Right lobe of liver (tissue), 6 donors: ENCODE measurements at regions not wholly inside any gene's neighbourhood (a gene's known extent, or its start where the extent isn't known, plus 50 kb on each side); places are given as distances from the start of the nearest gene placed in this dataset.

Source experiments
- ATAC-seq, 4 donors: fragments of 200-7000 bp; cut with Tn5 transposase; one replicate each; pipeline ENCODE4 v1.9.1; 2020; ENCODE audit warnings: mild to moderate bottlenecking in 4 of 4, moderate library complexity in 4 of 4
- DNase-seq, 3 donors: peaks; one replicate each; pipeline ENCODE4 v3.0.0-alpha.2; 2020
- H3K27ac ChIP-seq, 3 donors: fragments of 200-600 bp; one replicate each; pipeline ENCODE4 v1.8.0; 2022
- H3K27me3 ChIP-seq, 2 donors: fragments of 200-600 bp; one replicate each; pipeline ENCODE4 v1.8.0; 2022
- H3K36me3 ChIP-seq, 4 donors: fragments of 200-600 bp; sonication (generic) in 1 of 4; one replicate each; pipeline versions ENCODE4 v1.5.1 to v1.8.0; 2017 to 2022; ENCODE audit warnings: control low read depth in 1 of 4
- H3K4me1 ChIP-seq, 4 donors: fragments of 200-600 bp; sonication (generic) in 1 of 4; one replicate each; pipeline versions ENCODE4 v1.5.1 to v1.8.0; 2017 to 2022; ENCODE audit warnings: control low read depth in 1 of 4
- H3K4me3 ChIP-seq, 3 donors: fragments of 200-600 bp; one replicate each; pipeline ENCODE4 v1.8.0; 2022
- H3K9me3 ChIP-seq, 4 donors: fragments of 200-600 bp; sonication (generic) in 1 of 4; one replicate each; pipeline versions ENCODE4 v1.5.1 to v1.8.0; 2017 to 2022; ENCODE audit warnings: control low read depth in 1 of 4
- CTCF ChIP-seq, 4 donors: fragments of 200-600 bp in 3 of 4; fragments of 450-650 bp in 1 of 4; IDR thresholded peaks; one replicate each; pipeline versions ENCODE4 v1.5.1 to v1.8.0; 2016 to 2022; ENCODE audit warnings: antibody characterized with exemption in 4 of 4, mild to moderate bottlenecking in 2 of 4
- POLR2A ChIP-seq: fragments of 450-650 bp; IDR thresholded peaks from one replicate; pipeline ENCODE4 v1.6.1; 2017; ENCODE audit warnings: antibody characterized with exemption, mild to moderate bottlenecking
- WGBS: methylation state at CpG from one replicate; pipeline ENCODE4 v1.1.6; 2018; ENCODE audit warnings: low coverage, low lambda C conversion rate; ENCODE audit not compliant: insufficient coverage; ENCODE audit errors: missing lambda C conversion rate; 5-methylcytosine and 5-hydroxymethylcytosine counted together
- intact Hi-C, 2 donors: fragments of 100-400 bp; cut with DNase I; formaldehyde crosslinking; loops; one replicate each; pipeline versions ENCODE4 v1.11.2 to v1.14.1; 2022
- donor health status: DM: no; HTN: yes; CAD: no.
- donor health status: DM: no; HTN: no; CAD: no.
- donor health status: DM: no; HTN: no; CAD: no.
- donor health status: DM: no; HTN: yes; CAD: no.
- donor health status: DM: no; HTN: yes; CAD: no.

- no peak for TF ChIP-seq POLR2A
- no peak for TF ChIP-seq CTCF (IDR thresholded peaks at IDR 0.05)
- no peaks in the 10 kb centered on the region for H3K9me3 ChIP-seq
- 71% methylated on average over 3 of the region's 10 CpGs for WGBS
- ATAC-seq (peak in 1 of 4 donors; percentile 23), DNase-seq (peak in 2 of 3 donors; percentile 6 to 40)
- intact Hi-C loops: loop anchor here in 1 of 2 donors (10.0 kb wide), 1 partner anchor 124 kb away; no protein-coding TSS in a partner anchor
- no peak overlapping the region for H3K4me3 ChIP-seq
- H3K4me1 ChIP-seq: no peaks in the 10 kb centered on the region
- H3K27me3 ChIP-seq: no peaks in the 10 kb centered on the region
- H3K36me3 ChIP-seq: no peaks in the 10 kb centered on the region
- H3K27ac ChIP-seq: no peak overlapping the region
These were observed 115.7 kb upstream of the RET start for GRCh38 chr10:42960991-42961795.

- H3K36me3 ChIP-seq: no peaks in the 10 kb centered on the region
- DNase-seq (no peak), ATAC-seq (peak in 1 of 4 donors; percentile 18)
- TF ChIP-seq POLR2A: no peak
- WGBS: 0% methylated on average over 1 of the region's 6 CpGs
- no peaks in the 10 kb centered on the region for H3K9me3 ChIP-seq
- no peak overlapping the region for H3K4me3 ChIP-seq
- H3K27ac ChIP-seq: no peak overlapping the region
- no peaks in the 10 kb centered on the region for H3K27me3 ChIP-seq
- intact Hi-C loops: loop anchor here in 1 of 2 donors (10.0 kb wide), 1 partner anchor 123 kb away; no protein-coding TSS in a partner anchor
- no peaks in the 10 kb centered on the region for H3K4me1 ChIP-seq
These were observed 115.1 kb upstream of the RET start for GRCh38 chr10:42961796-42962109.

GRCh38 chr10:42962110-42962901 lies 114.6 kb upstream of the RET start:
- H3K9me3 ChIP-seq: no peaks in the 10 kb centered on the region
- H3K4me1 ChIP-seq: no peaks in the 10 kb centered on the region
- DNase-seq (peak; percentile 15 to 43 (median 35)), ATAC-seq (peak in 1 of 4 donors; percentile 21)
- 60% methylated on average over 1 of the region's 16 CpGs for WGBS
- intact Hi-C loops: loop anchor here in 1 of 2 donors (10.0 kb wide), 1 partner anchor 122 kb away; no protein-coding TSS in a partner anchor
- no peaks in the 10 kb centered on the region for H3K36me3 ChIP-seq
- no peak for TF ChIP-seq CTCF (IDR thresholded peaks at IDR 0.05)
- TF ChIP-seq POLR2A: no peak
- no peak overlapping the region for H3K4me3 ChIP-seq
- no peaks in the 10 kb centered on the region for H3K27me3 ChIP-seq
- no peak overlapping the region for H3K27ac ChIP-seq

- no peak overlapping the region for H3K4me3 ChIP-seq
- 78% methylated on average over 4 of the region's 5 CpGs for WGBS
- ATAC-seq: no peak
- H3K36me3 ChIP-seq: no peaks in the 10 kb centered on the region
- peak in 2 of 3 donors; percentile 7 to 33 for DNase-seq
- H3K4me1 ChIP-seq: no peaks in the 10 kb centered on the region
- H3K27ac ChIP-seq: no peak overlapping the region
- TF ChIP-seq POLR2A: no peak
- TF ChIP-seq CTCF (IDR thresholded peaks at IDR 0.05): no peak
- H3K27me3 ChIP-seq: no peaks in the 10 kb centered on the region
- intact Hi-C loops: loop anchor here in 1 of 2 donors (10.0 kb wide), 1 partner anchor 122 kb away; no protein-coding TSS in a partner anchor
- no peaks in the 10 kb centered on the region for H3K9me3 ChIP-seq
These were observed 114.0 kb upstream of the RET start for GRCh38 chr10:42962902-42963231.

GRCh38 chr10:42963312-42963711 lies 113.6 kb upstream of the RET start:
- DNase-seq (peak in 2 of 3 donors; percentile 13 to 15), ATAC-seq (no peak)
- no peaks in the 10 kb centered on the region for H3K27me3 ChIP-seq
- no peaks in the 10 kb centered on the region for H3K4me1 ChIP-seq
- no peaks in the 10 kb centered on the region for H3K36me3 ChIP-seq
- H3K4me3 ChIP-seq: no peak overlapping the region
- whole genome bisulfite sequencing: 35% methylated on average over 6 of the region's 7 CpGs
- TF ChIP-seq POLR2A (no peak), CTCF (IDR thresholded peaks at IDR 0.05) (no peak)
- intact Hi-C loops: loop anchor here in 1 of 2 donors (10.0 kb wide), 1 partner anchor 121 kb away; no protein-coding TSS in a partner anchor
- no peak overlapping the region for H3K27ac ChIP-seq
- no peaks in the 10 kb centered on the region for H3K9me3 ChIP-seq
